HEK293T (cell line): ENCODE measurements at regions not wholly inside any gene's neighbourhood (a gene's known extent, or its start where the extent isn't known, plus 50 kb on each side); places are given as distances from the start of the nearest gene placed in this dataset.

Experiments used
- CTCF ChIA-PET: fragments of 350-600 bp; formaldehyde crosslinking; extraction: SDS; loops from one replicate; lab custom pipeline; 2021; ENCODE audit warnings: antibody characterized with exemption, inconsistent platforms; lab: Yijun Ruan, JAX
- POLR2A ChIA-PET: fragments of 350-600 bp; formaldehyde crosslinking; extraction: SDS; loops from one replicate; lab custom pipeline; 2020; ENCODE audit warnings: antibody characterized with exemption, inconsistent platforms; lab: Yijun Ruan, JAX
- DNase-seq: peaks from one replicate; pipeline ENCODE4 v3.0.0; 2012; ENCODE audit warnings: mixed read lengths; ENCODE audit errors: extremely low spot score
- ARNT ChIP-seq: fragments of 450-650 bp; IDR thresholded peaks from 2 replicates; pipeline ENCODE4 v1.6.1; 2017; ENCODE audit warnings: mild to moderate bottlenecking
- BHLHE40 ChIP-seq: fragments of 450-650 bp; IDR thresholded peaks from 2 replicates; pipeline ENCODE4 v1.6.1; 2016; ENCODE audit warnings: mild to moderate bottlenecking, moderate library complexity, borderline replicate concordance
- CTBP1 ChIP-seq: fragments of 450-650 bp; IDR thresholded peaks from 2 replicates; pipeline ENCODE4 v1.6.1; 2016; ENCODE audit warnings: borderline replicate concordance
- ELF4 ChIP-seq: fragments of 450-650 bp; IDR thresholded peaks from 2 replicates; pipeline ENCODE4 v1.6.1; 2017; ENCODE audit warnings: antibody characterized with exemption
- FOXA1 ChIP-seq: fragments of 450-650 bp; IDR thresholded peaks from 2 replicates; pipeline ENCODE4 v1.6.1; 2016; ENCODE audit warnings: mild to moderate bottlenecking
- FOXK2 ChIP-seq: fragments of 450-650 bp; IDR thresholded peaks from 2 replicates; pipeline ENCODE4 v1.6.1; 2016; ENCODE audit warnings: mild to moderate bottlenecking
- FOXM1 ChIP-seq: fragments of 450-650 bp; IDR thresholded peaks from 2 replicates; pipeline ENCODE4 v1.6.1; 2017; ENCODE audit warnings: mild to moderate bottlenecking, borderline replicate concordance
- HDGF ChIP-seq: fragments of 450-650 bp; IDR thresholded peaks from 2 replicates; pipeline ENCODE4 v1.6.1; 2017; ENCODE audit warnings: antibody characterized with exemption, borderline replicate concordance
- L3MBTL2 ChIP-seq: fragments of 450-650 bp; conservative IDR thresholded peaks from 2 replicates; pipeline ENCODE4 v1.6.1; 2016; ENCODE audit warnings: mild to moderate bottlenecking
- LEF1 ChIP-seq: fragments of 450-650 bp; IDR thresholded peaks from 2 replicates; pipeline ENCODE4 v1.6.1; 2017; ENCODE audit warnings: mild to moderate bottlenecking, borderline replicate concordance
- NFRKB ChIP-seq: fragments of 450-650 bp; IDR thresholded peaks from 2 replicates; pipeline ENCODE4 v1.6.1; 2016; ENCODE audit warnings: mild to moderate bottlenecking, moderate library complexity
- PKNOX1 ChIP-seq: fragments of 450-650 bp; IDR thresholded peaks from 2 replicates; pipeline ENCODE4 v1.6.1; 2016
- SP1 ChIP-seq: fragments of 450-650 bp; IDR thresholded peaks from 2 replicates; pipeline ENCODE4 v1.6.1; 2017
- SUZ12 ChIP-seq: fragments of 450-650 bp; IDR thresholded peaks from 2 replicates; pipeline ENCODE4 v1.6.1; 2016; ENCODE audit warnings: mild to moderate bottlenecking
- TARDBP ChIP-seq: fragments of 450-650 bp; IDR thresholded peaks from 2 replicates; pipeline ENCODE4 v1.6.1; 2016
- ZNF384 ChIP-seq: fragments of 450-650 bp; IDR thresholded peaks from 2 replicates; pipeline ENCODE4 v1.6.1; 2016

GRCh38 chr4:24104158-24104565 is 214.3 kb upstream of the PPARGC1A start:
- POLR2A ChIA-PET: no interaction called here
- TF ChIP-seq FOXM1: no peak
- no peak for TF ChIP-seq FOXK2
- no peak for TF ChIP-seq PKNOX1
- no peak for TF ChIP-seq ELF4
- no peak for TF ChIP-seq NFRKB
- TF ChIP-seq SP1: no peak
- no peak for TF ChIP-seq ZNF384
- TF ChIP-seq ARNT: no peak
- no peak for TF ChIP-seq CTBP1
- TF ChIP-seq HDGF: no peak
- TF ChIP-seq TARDBP: no peak
- no peak for TF ChIP-seq LEF1
- no peak for TF ChIP-seq SUZ12
- no peak for TF ChIP-seq BHLHE40
- DNase-seq: no peak
- CTCF ChIA-PET: no interaction called here

- POLR2A ChIA-PET: interaction anchor here (1.2 kb wide), 1 partner anchor 10 kb away, joined by 3 read pairs; no protein-coding TSS in a partner anchor
- CTCF ChIA-PET: no interaction called here
- TF ChIP-seq FOXM1 (no peak), FOXA1 (no peak), SUZ12 (no peak), CTBP1 (no peak), BHLHE40 (no peak), HDGF (no peak), TARDBP (no peak), L3MBTL2 (no peak), FOXK2 (no peak), ZNF384 (no peak), PKNOX1 (no peak), ELF4 (no peak)
- no peak for DNase-seq
Measured at GRCh38 chr4:24103434-24104157, 213.7 kb upstream of the PPARGC1A start.

- ChIA-PET CTCF (no interaction called here), POLR2A (interaction anchor here (1.2 kb wide), 1 partner anchor 9 kb away, joined by 3 read pairs; no protein-coding TSS in a partner anchor)
- TF ChIP-seq BHLHE40 (no peak), FOXM1 (no peak), HDGF (no peak), CTBP1 (no peak), FOXA1 (no peak), FOXK2 (no peak), LEF1 (no peak), L3MBTL2 (no peak), ZNF384 (no peak)
- DNase-seq: no peak
Measured at GRCh38 chr4:24102621-24103020, 212.8 kb upstream of the PPARGC1A start.

- TF ChIP-seq SUZ12 (no peak), L3MBTL2 (no peak), ARNT (no peak), SP1 (no peak), BHLHE40 (no peak), ZNF384 (no peak), CTBP1 (no peak), TARDBP (no peak), NFRKB (no peak), FOXA1 (no peak), LEF1 (no peak)
- DNase-seq: no peak
- CTCF ChIA-PET: no interaction called here
- POLR2A ChIA-PET: no interaction called here
Measured at GRCh38 chr4:24096603-24097002, 206.8 kb upstream of the PPARGC1A start.

GRCh38 chr4:24094726-24095125 is 204.9 kb upstream of the PPARGC1A start:
- ChIA-PET CTCF (no interaction called here), POLR2A (no interaction called here)
- no peak for DNase-seq
- TF ChIP-seq NFRKB: no peak
- no peak for TF ChIP-seq FOXK2
- TF ChIP-seq BHLHE40: no peak
- TF ChIP-seq PKNOX1: no peak
- no peak for TF ChIP-seq FOXM1
- no peak for TF ChIP-seq HDGF
- no peak for TF ChIP-seq SP1
- no peak for TF ChIP-seq ARNT

GRCh38 chr4:24093446-24093845 is 203.6 kb upstream of the PPARGC1A start:
- no peak for TF ChIP-seq SP1
- no peak for TF ChIP-seq TARDBP
- TF ChIP-seq SUZ12: no peak
- no peak for TF ChIP-seq ELF4
- no peak for TF ChIP-seq LEF1
- TF ChIP-seq ARNT: no peak
- TF ChIP-seq FOXA1: no peak
- no peak for TF ChIP-seq NFRKB
- no peak for TF ChIP-seq HDGF
- no peak for TF ChIP-seq BHLHE40
- no peak for TF ChIP-seq PKNOX1
- TF ChIP-seq CTBP1: no peak
- no peak for TF ChIP-seq FOXM1
- TF ChIP-seq ZNF384: no peak
- DNase-seq: no peak
- CTCF ChIA-PET: no interaction called here
- POLR2A ChIA-PET: interaction anchor here (1.2 kb wide), 1 partner anchor 10 kb away, joined by 3 read pairs; no protein-coding TSS in a partner anchor
